B cell (primary cell): ENCODE measurements at regions not wholly inside any gene's neighbourhood (a gene's known extent, or its start where the extent isn't known, plus 50 kb on each side); places are given as distances from the start of the nearest gene placed in this dataset.

Source experiments
- ATAC-seq: fragments of 200-7000 bp; cut with Tn5 transposase; one replicate; pipeline ENCODE4 v1.10.0; 2021; ENCODE audit warnings: low read depth, mild to moderate bottlenecking, moderate number of reproducible peaks, moderate library complexity
- CTCF ChIA-PET: fragments of 350-600 bp; sonication (Branson Sonifier 250); formaldehyde crosslinking; loops from one replicate; lab custom pipeline; 2021; ENCODE audit warnings: antibody characterized with exemption, inconsistent platforms; lab: Charles Lee
- POLR2A ChIA-PET: fragments of 350-600 bp; sonication (Branson Sonifier 250); formaldehyde crosslinking; loops from one replicate; lab custom pipeline; 2021; ENCODE audit warnings: antibody characterized with exemption; lab: Charles Lee
- DNase-seq: peaks from one replicate; pipeline ENCODE4 v3.0.0; 2013
- H2AFZ ChIP-seq: 2 replicates; pipeline ENCODE4 v1.6.1; 2012; ENCODE audit warnings: mild to moderate bottlenecking, low read depth, low read length; ENCODE audit not compliant: insufficient read depth, poor library complexity, severe bottlenecking
- H3K27ac ChIP-seq, 2 donors: 1 replicate in 1 of 2; 2 replicates in 1 of 2; pipeline ENCODE4 v1.5.1; 2012 to 2013; ENCODE audit warnings: low read length in 2 of 2, mild to moderate bottlenecking in 2 of 2, moderate library complexity in 1 of 2
- H3K27me3 ChIP-seq, 4 experiments: fragments of 200-600 bp in 1 of 4; sonication (generic) in 1 of 4; replicated peaks in 1 of 4; 1 replicate in 2 of 4; 2 replicates in 2 of 4; pipeline versions ENCODE4 v1.6.1 to v1.7.0; 2013 to 2016; ENCODE audit warnings: low read length in 3 of 4, mild to moderate bottlenecking in 2 of 4, mixed read lengths in 1 of 4, moderate library complexity in 1 of 4; ENCODE audit not compliant: insufficient read depth in 4 of 4, control insufficient read depth in 3 of 4; ENCODE audit errors: control extremely low read depth in 1 of 4
- H3K36me3 ChIP-seq, 2 experiments: replicated peaks in 1 of 2; 1 replicate in 1 of 2; 2 replicates in 1 of 2; pipeline versions ENCODE4 v1.6.1 to v1.7.1; 2013; ENCODE audit warnings: low read length in 1 of 2; ENCODE audit not compliant: insufficient read depth in 2 of 2, control insufficient read depth in 1 of 2; ENCODE audit errors: control extremely low read depth in 1 of 2, extremely low read depth in 1 of 2
- H3K4me1 ChIP-seq, 2 donors: fragments of 200-600 bp in 1 of 2; sonication (generic) in 1 of 2; 1 replicate in 1 of 2; 2 replicates in 1 of 2; pipeline versions ENCODE4 v1.5.1 to v1.6.1; 2013 to 2017; ENCODE audit warnings: low read length in 2 of 2; ENCODE audit not compliant: control insufficient read depth in 2 of 2, insufficient read depth in 2 of 2
- H3K4me2 ChIP-seq: replicated peaks from 2 replicates; pipeline ENCODE3; 2012; ENCODE audit warnings: mild to moderate bottlenecking, low read depth, low read length; ENCODE audit not compliant: poor library complexity, severe bottlenecking
- H3K4me3 ChIP-seq, 5 experiments: fragments of 200-600 bp in 1 of 5; sonication (generic) in 1 of 5; 1 replicate in 3 of 5; 2 replicates in 2 of 5; pipeline versions ENCODE4 v1.5.1 to v1.7.0; 2011 to 2016; ENCODE audit warnings: low read length in 4 of 5, mild to moderate bottlenecking in 4 of 5, low read depth in 2 of 5, control low read depth in 1 of 5, moderate library complexity in 1 of 5; ENCODE audit not compliant: insufficient read depth in 1 of 5; ENCODE audit errors: control extremely low read depth in 1 of 5, extremely low read depth in 1 of 5
- H3K79me2 ChIP-seq: fragments of 200-600 bp; sonication (generic); one replicate; pipeline ENCODE4 v1.6.0; 2016; ENCODE audit warnings: low read length; ENCODE audit not compliant: control insufficient read depth, insufficient read depth
- H3K9ac ChIP-seq: fragments of 200-600 bp; sonication (generic); 2 replicates; pipeline ENCODE4 v1.6.1; 2017; ENCODE audit warnings: mild to moderate bottlenecking, low read length, moderate library complexity
- H3K9me3 ChIP-seq, 3 donors: one replicate each; pipeline versions ENCODE4 v1.6.1 to v1.7.1; 2013; ENCODE audit warnings: low read length in 2 of 3; ENCODE audit not compliant: control insufficient read depth in 2 of 3, insufficient read depth in 1 of 3; ENCODE audit errors: control extremely low read depth in 1 of 3
- H4K20me1 ChIP-seq: 2 replicates; pipeline ENCODE4 v1.6.0; 2012; ENCODE audit warnings: mild to moderate bottlenecking, low read length; ENCODE audit not compliant: insufficient read depth, control insufficient read depth, poor library complexity, severe bottlenecking
- H3K27ac Mint-ChIP-seq: one replicate; pipeline ENCODE4 v1.8.0; 2021; ENCODE audit warnings: mixed read lengths
- H3K27me3 Mint-ChIP-seq: one replicate; pipeline ENCODE4 v1.8.0; 2021; ENCODE audit warnings: mixed read lengths
- H3K4me1 Mint-ChIP-seq: one replicate; pipeline ENCODE4 v1.8.0; 2021; ENCODE audit warnings: mixed read lengths
- H3K4me3 Mint-ChIP-seq: one replicate; pipeline ENCODE4 v1.8.0; 2021; ENCODE audit warnings: mixed read lengths
- H3K9me3 Mint-ChIP-seq: one replicate; pipeline ENCODE4 v1.8.0; 2022; ENCODE audit warnings: mixed read lengths; ENCODE audit not compliant: insufficient read depth
- CTCF ChIP-seq: fragments of 200-600 bp; IDR thresholded peaks from one replicate; pipeline ENCODE4 v1.8.0; 2022; ENCODE audit warnings: antibody characterized with exemption, mild to moderate bottlenecking
- EZH2 ChIP-seq: IDR thresholded peaks from 2 replicates; pipeline ENCODE4 v1.6.1; 2012; ENCODE audit warnings: borderline replicate concordance, low read depth, mild to moderate bottlenecking, moderate library complexity, low read length; ENCODE audit not compliant: insufficient read depth, poor library complexity, severe bottlenecking
- WGBS: methylation state at CpG from one replicate; pipeline ENCODE4 v1.1.5; 2013; ENCODE audit warnings: missing lambda C conversion rate; ENCODE audit not compliant: insufficient coverage; 5-methylcytosine and 5-hydroxymethylcytosine counted together
- intact Hi-C: fragments of 100-400 bp; cut with micrococcal nuclease; formaldehyde crosslinking; loops from one replicate; pipeline ENCODE4 v1.10.0; 2022

GRCh38 chr7:113998934-113999333 is 80.1 kb upstream of the PPP1R3A start:
- no peaks in the 10 kb centered on the region for H3K4me1 Mint-ChIP-seq
- no peaks in the 10 kb centered on the region for H3K79me2 ChIP-seq
- DNase-seq: no peak
- no peak overlapping the region for H3K4me2 ChIP-seq
- no peaks in the 10 kb centered on the region for H3K27me3 ChIP-seq
- H4K20me1 ChIP-seq: no peaks in the 10 kb centered on the region
- intact Hi-C loops: no loop called here
- no peaks in the 10 kb centered on the region for H3K27me3 Mint-ChIP-seq
- no peak overlapping the region for H3K9ac ChIP-seq
- ChIA-PET POLR2A (no interaction called here), CTCF (no interaction called here)
- no peaks in the 10 kb centered on the region for H3K36me3 ChIP-seq
- peaks cover 0 to 4% (median 1%) of the 10 kb centered on the region in 3 donors for H3K9me3 ChIP-seq
- TF ChIP-seq EZH2: no peak
- no peak for TF ChIP-seq CTCF
- no peak overlapping the region for H3K4me3 Mint-ChIP-seq
- ATAC-seq: no peak
- peaks cover 9% of the 10 kb centered on the region for H3K9me3 Mint-ChIP-seq
- H2AFZ ChIP-seq: no peak overlapping the region
- no peak overlapping the region for H3K27ac ChIP-seq
- H3K27ac Mint-ChIP-seq: no peak overlapping the region
- no peaks in the 10 kb centered on the region for H3K4me1 ChIP-seq
- no peak overlapping the region for H3K4me3 ChIP-seq

- Histone ChIP-seq H3K4me1 (no peaks in the 10 kb centered on the region), H3K79me2 (no peaks in the 10 kb centered on the region), H3K36me3 (no peaks in the 10 kb centered on the region), H3K9me3 (peaks cover 0 to 1% (median 0%) of the 10 kb centered on the region in 3 donors), H3K27ac (no peak overlapping the region), H3K4me2 (no peak overlapping the region), H3K9ac (no peak overlapping the region), H3K27me3 (no peaks in the 10 kb centered on the region), H3K4me3 (no peak overlapping the region), H4K20me1 (no peaks in the 10 kb centered on the region), H2AFZ (no peak overlapping the region)
- Mint-ChIP-seq H3K4me1 (no peaks in the 10 kb centered on the region), H3K4me3 (no peak overlapping the region), H3K27ac (no peak overlapping the region), H3K9me3 (no peaks in the 10 kb centered on the region), H3K27me3 (no peaks in the 10 kb centered on the region)
- DNase-seq (no peak), ATAC-seq (no peak)
- CTCF ChIA-PET: no interaction called here
- no CpG with 5 or more reads among the region's 4 CpGs for WGBS
- POLR2A ChIA-PET: no interaction called here
- TF ChIP-seq EZH2 (no peak), CTCF (no peak)
- intact Hi-C loops: no loop called here
These were observed 77.6 kb upstream of the PPP1R3A start for GRCh38 chr7:113996405-113996804.
